ENCODE measurements at regions not wholly inside any gene's neighbourhood (a gene's known extent, or its start where the extent isn't known, plus 50 kb on each side); places are given as distances from the start of the nearest gene placed in this dataset.

GRCh38 chr22:49587421-49587820 is 240.3 kb downstream of the BRD1 start:
- H3K4ac ChIP-seq (ENCODE audit: low read depth, low read length), result no peak overlapping the region
- no peak overlapping the region for H2AFZ ChIP-seq (replicated peaks; ENCODE audit: low read length, poor library complexity)
- H2BK20ac ChIP-seq (ENCODE audit: low read depth, low read length), result no peak overlapping the region
- no peak overlapping the region for H3K23ac ChIP-seq (ENCODE audit: low read depth, low read length)
- no peaks in the 10 kb centered on the region for H3K36me3 ChIP-seq (ENCODE audit: control insufficient read depth, insufficient read depth, low read length)
- H3K4me1 ChIP-seq (ENCODE audit: control insufficient read depth, insufficient read depth, low read length), result no peaks in the 10 kb centered on the region
- no peak overlapping the region for H2BK120ac ChIP-seq (ENCODE audit: low read depth, low read length)
- H4K20me1 ChIP-seq (ENCODE audit: insufficient read depth, low read length), result no peaks in the 10 kb centered on the region
- WGBS, 2 experiments (ENCODE audit: extremely low coverage in 2 of 2, insufficient read length in 1 of 2), result 92% methylated on average over 5 of the region's 13 CpGs; no CpG with 5 or more reads in 1 of the 2 experiments
- H3K27me3 ChIP-seq (ENCODE audit: control insufficient read depth, insufficient read depth, low read length), result no peaks in the 10 kb centered on the region
- in situ Hi-C loops (cut with MboI; ENCODE audit: low sequenced_read_pairs), result no loop called here
- H3K9me3 ChIP-seq (ENCODE audit: control insufficient read depth, insufficient read depth, low read length), result peaks cover 65% of the 10 kb centered on the region
- no peaks in the 10 kb centered on the region for H3K9me1 ChIP-seq (ENCODE audit: insufficient read depth, low read length)
- no peak overlapping the region for H3K27ac ChIP-seq (ENCODE audit: insufficient read depth, low read length)
- dilution Hi-C loops (cut with HindIII; ENCODE audit: low sequenced_read_pairs, unreplicated experiment), result no loop called here
- H2BK5ac ChIP-seq (ENCODE audit: low read depth, low read length, poor library complexity, severe bottlenecking), result no peak overlapping the region
- H3K56ac ChIP-seq (ENCODE audit: extremely low read depth, insufficient read depth, low read length), result no peak overlapping the region
- intact Hi-C loops (cut with micrococcal nuclease), result no loop called here
- DNase-seq (no peak), ATAC-seq (ENCODE audit: low read depth) (no peak)
- no peak overlapping the region for H4K8ac ChIP-seq (ENCODE audit: low read depth in 2 of 2, low read length in 2 of 2)
- H4K91ac ChIP-seq (ENCODE audit: insufficient read depth, low read depth, low read length), result no peak overlapping the region
- ChIA-PET POLR2A (ENCODE audit: unreplicated experiment) (no interaction called here), CTCF (no interaction called here)
- no peak for TF ChIP-seq NFE2L2 (IDR thresholded peaks at IDR 0.05; ENCODE audit: low read depth, low read length)
- TF ChIP-seq RCOR1 (IDR thresholded peaks at IDR 0.05; ENCODE audit: insufficient replicate concordance, low read length), result no peak
- no peak for TF ChIP-seq CTCF (conservative IDR thresholded peaks at IDR 0.05; ENCODE audit: low read depth, low read length)
- TF ChIP-seq ELK1 (IDR thresholded peaks at IDR 0.05; ENCODE audit: borderline replicate concordance, low read depth, low read length), result no peak
- no peak for TF ChIP-seq MAZ (IDR thresholded peaks at IDR 0.05; ENCODE audit: borderline replicate concordance, low read depth, low read length)
- no peak for TF ChIP-seq FOS (IDR thresholded peaks at IDR 0.05; ENCODE audit: low read depth, low read length)
- no peak for TF ChIP-seq USF2 (IDR thresholded peaks at IDR 0.05; ENCODE audit: low read depth, low read length)
- no peak for TF ChIP-seq RFX5 (IDR thresholded peaks at IDR 0.05; ENCODE audit: low read depth, low read length)
- no peak for TF ChIP-seq SMC3 (IDR thresholded peaks at IDR 0.05; ENCODE audit: low read depth, low read length)
- TF ChIP-seq CEBPB (IDR thresholded peaks at IDR 0.05; ENCODE audit: low read depth, low read length), result no peak
- TF ChIP-seq MAFK (IDR thresholded peaks at IDR 0.05; ENCODE audit: low read depth, low read length), result no peak
- no peak overlapping the region for H2AK5ac ChIP-seq (ENCODE audit: low read depth, low read length)
- no peak overlapping the region for H3K4me2 ChIP-seq (ENCODE audit: low read depth, low read length)
- no peak overlapping the region for H3K4me3 ChIP-seq (ENCODE audit: insufficient read depth, low read depth, low read length)
- H4K5ac ChIP-seq (ENCODE audit: low read depth, low read length), result no peak overlapping the region
- no TSS peak for BruUV-seq (replicated peaks)
- H3K14ac ChIP-seq (replicated peaks; ENCODE audit: low read depth, low read length), result no peak overlapping the region
- H3K9ac ChIP-seq (ENCODE audit: low read depth, low read length), result no peak overlapping the region
- H3K18ac ChIP-seq (ENCODE audit: low read depth, low read length), result no peak overlapping the region
- no peak overlapping the region for H2AK9ac ChIP-seq (replicated peaks; ENCODE audit: low read depth, low read length, poor library complexity)
- H2BK15ac ChIP-seq (ENCODE audit: low read depth, low read length), result no peak overlapping the region
- no peaks in the 10 kb centered on the region for H3K79me1 ChIP-seq (ENCODE audit: low read depth in 1 of 2, low read length in 2 of 2)

All from IMR-90 (cell line).